ENCODE measurements at regions not wholly inside any gene's neighbourhood (a gene's known extent, or its start where the extent isn't known, plus 50 kb on each side); places are given as distances from the start of the nearest gene placed in this dataset.

GRCh38 chr20:7090811-7091210, 323.3 kb downstream of the BMP2 start:
- TF ChIP-seq POLR2A (IDR thresholded peaks at IDR 0.05; ENCODE audit: low read length), result no peak
- TF ChIP-seq CTCF (IDR thresholded peaks at IDR 0.05), result no peak
- TF ChIP-seq NPAS2 (CRISPR knock-in tag; IDR thresholded peaks at IDR 0.05; ENCODE audit: borderline replicate concordance), result no peak
- no peak for TF ChIP-seq POLR2AphosphoS2 (conservative IDR thresholded peaks at IDR 0.05; ENCODE audit: low read length)
- no peak for TF ChIP-seq ZC3H11A (IDR thresholded peaks at IDR 0.05)
- no peak for TF ChIP-seq KDM1A (IDR thresholded peaks at IDR 0.05; ENCODE audit: low read depth)
- TF ChIP-seq EP300 (IDR thresholded peaks at IDR 0.05), result no peak
- no peak for TF ChIP-seq JUNB (IDR thresholded peaks at IDR 0.05)
- TF ChIP-seq CBX2 (IDR thresholded peaks at IDR 0.05; ENCODE audit: borderline replicate concordance, low read depth), result no peak
- no peak for TF ChIP-seq SMC3 (IDR thresholded peaks at IDR 0.05)
- TF ChIP-seq GATA3 (IDR thresholded peaks at IDR 0.05; ENCODE audit: borderline replicate concordance), result no peak
- TF ChIP-seq RAD21 (conservative IDR thresholded peaks at IDR 0.05 in 1 of 2, IDR thresholded peaks at IDR 0.05 in 1 of 2), result no peak
- TF ChIP-seq USF2 (IDR thresholded peaks at IDR 0.05), result no peak
- TF ChIP-seq MAX (IDR thresholded peaks at IDR 0.05), result no peak

Measured in A549 (cell line).